Hypothalamus (tissue), 51 donors: ENCODE measurements at regions not wholly inside any gene's neighbourhood (a gene's known extent, or its start where the extent isn't known, plus 50 kb on each side); places are given as distances from the start of the nearest gene placed in this dataset.
A peak's percentile ranks its signal among the peaks of the same experiment; 100 is the strongest.
"Not testable (repeated sequence)": the region's sequence is repeated elsewhere in the genome, so short reads cannot be mapped to it uniquely, and the experiment has no call there.

Experiments
- DNase-seq, 51 donors: peaks; one replicate each; lab custom pipeline; 2025; lab: John Stamatoyannopoulos, UW

DNA sequence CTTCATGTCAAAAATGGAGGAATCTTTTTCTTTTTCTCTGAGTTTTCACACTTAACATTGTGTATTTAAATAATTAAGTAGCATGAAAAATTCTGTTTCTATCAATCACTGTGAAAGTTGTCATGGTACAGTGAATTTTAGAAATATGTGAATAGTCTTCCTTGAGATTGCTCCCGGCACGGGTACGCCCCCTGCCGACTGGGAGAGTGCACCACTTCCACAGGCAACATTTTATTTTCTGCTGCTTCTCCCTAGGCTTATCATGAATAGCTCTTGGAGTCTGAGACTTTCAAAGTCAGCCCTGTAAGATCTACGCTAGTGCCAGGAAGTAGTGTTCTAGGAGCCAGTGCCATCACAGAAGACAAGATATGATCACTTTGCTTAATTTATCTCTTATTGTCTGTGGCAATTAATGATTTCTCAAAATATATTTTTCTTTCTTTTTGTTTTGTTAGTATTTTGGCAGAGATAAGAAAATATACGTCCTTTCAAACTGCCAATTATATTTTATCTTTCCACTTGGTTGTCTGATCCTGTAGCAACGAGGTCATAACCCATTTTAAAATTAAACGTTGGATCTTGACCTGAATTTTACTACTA, 763.8 kb upstream of the AADAT start:
- peak in 19 of 51 donors; percentile 0 to 33 (median 2) for DNase-seq

- DNase-seq: no peak
Measured at GRCh38 chr4:170849969-170850368, 760.2 kb upstream of the AADAT start.

GRCh38 chr4:170827562-170828274, 738.0 kb upstream of the AADAT start:
- no peak for DNase-seq

GRCh38 chr4:170818786-170819185, 729.0 kb upstream of the AADAT start:
- no peak for DNase-seq

- DNase-seq: no peak
Measured at GRCh38 chr4:170805352-170805751, 715.6 kb upstream of the AADAT start.

- DNase-seq: no peak
Measured at GRCh38 chr4:170804930-170805329, 715.2 kb upstream of the AADAT start.

DNA sequence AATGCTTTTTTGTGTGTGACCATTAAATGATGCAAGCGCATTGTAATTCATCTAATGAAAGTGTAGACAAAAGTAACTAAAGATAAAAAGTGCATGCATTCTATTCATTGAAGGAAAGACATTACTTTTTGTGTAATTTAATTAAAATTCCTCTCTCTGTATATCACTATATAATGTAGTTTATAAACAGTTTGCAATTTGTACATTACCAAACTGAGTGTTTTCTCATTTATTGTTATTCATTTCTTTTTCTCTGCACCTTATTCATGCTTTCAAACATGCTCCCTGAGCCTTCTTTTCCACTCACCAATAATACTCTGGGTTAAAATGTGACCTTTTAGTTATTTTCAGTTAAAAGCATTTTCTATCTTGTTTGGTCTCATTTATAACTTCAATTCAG, 713.7 kb upstream of the AADAT start:
- no peak for DNase-seq

DNA sequence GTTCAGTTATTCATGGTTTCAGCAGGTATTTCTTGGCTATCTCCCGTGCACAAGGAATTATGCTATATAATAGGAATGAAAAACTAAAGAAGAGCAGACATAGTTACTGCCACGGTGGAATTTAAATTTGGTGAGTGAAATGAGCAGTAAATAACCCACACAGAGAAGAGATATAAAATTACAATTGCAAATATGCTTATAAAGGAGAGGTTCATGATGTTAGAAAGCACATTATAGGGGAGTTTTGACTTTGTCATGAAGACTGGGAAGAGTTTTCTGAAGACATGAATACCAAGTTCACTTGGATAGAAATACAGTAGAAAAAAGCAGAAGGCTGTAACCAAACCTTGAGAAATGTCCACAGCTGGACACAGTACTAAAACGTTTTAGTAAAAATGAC, 712.0 kb upstream of the AADAT start:
- DNase-seq: no peak

DNA sequence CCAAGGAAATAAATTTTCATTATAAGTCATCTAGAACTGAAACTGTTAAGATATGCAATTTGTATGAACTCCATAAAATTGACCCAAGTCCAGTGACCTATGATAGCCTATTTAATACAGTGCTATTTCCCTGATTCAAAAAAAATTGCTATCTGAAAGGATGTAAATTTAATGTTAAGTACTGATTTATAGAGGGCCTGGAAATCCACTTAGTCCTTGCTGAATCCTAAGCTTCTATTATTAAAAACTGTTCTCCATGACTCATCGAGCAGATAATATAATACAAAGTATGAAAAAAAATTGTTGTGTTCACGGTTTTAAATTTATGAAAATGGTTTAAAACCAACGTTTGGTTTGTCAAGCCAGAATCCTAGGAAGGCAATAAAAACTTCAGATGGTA, 704.8 kb upstream of the AADAT start:
- no peak for DNase-seq

DNA sequence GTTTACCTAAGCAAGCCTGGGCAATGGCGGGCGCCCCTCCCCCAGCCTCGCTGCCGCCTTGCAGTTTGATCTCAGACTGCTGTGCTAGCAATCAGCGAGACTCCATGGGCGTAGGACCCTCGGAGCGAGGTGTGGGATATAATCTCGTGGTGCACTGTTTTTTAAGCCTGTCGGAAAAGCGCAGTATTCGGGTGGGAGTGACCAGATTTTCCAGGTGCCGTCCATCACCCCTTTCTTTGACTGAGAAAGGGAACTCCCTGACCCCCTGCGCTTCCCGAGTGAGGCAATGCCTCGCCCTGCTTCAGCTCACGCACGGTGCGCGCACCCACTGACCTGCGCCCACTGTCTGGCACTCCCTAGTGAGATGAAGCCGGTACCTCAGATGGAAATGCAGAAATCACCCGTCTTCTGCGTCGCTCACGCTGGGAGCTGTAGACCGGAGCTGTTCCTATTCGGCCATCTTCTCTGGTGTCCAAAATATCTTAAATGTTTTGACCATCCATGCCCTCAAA, 698.8 kb upstream of the AADAT start:
- DNase-seq: not testable (repeated sequence)

GRCh38 chr4:170777663-170778062, 687.9 kb upstream of the AADAT start:
- no peak for DNase-seq

- DNase-seq: no peak
Measured at GRCh38 chr4:170776983-170777382, 687.2 kb upstream of the AADAT start.

- DNase-seq: no peak
Measured at GRCh38 chr4:170775851-170776250, 686.1 kb upstream of the AADAT start.

DNA sequence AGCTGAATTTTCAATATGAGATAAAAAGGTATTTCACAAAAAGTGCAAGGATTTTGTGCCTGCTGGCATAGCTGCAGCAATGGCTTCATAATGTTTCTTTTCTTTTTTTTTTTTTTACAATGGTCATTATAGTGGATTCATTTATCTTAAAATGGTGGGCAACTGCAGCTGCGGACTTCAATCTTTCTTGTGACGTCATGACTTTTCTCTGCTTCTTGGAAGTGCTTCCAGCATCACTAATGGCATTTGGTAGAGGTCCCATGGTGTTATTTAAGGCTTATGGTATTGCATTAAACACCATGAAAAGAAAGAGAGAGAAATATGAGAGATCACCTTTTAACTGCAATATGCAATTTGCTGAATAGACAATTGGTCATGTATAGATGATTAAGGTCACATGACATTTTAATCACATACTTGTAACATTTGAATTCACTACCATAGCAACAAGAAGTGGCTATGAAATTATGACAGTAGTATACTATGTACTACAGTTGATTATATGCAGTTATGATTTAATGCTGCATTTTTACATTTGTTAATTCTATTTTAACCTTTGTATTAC, 684.0 kb upstream of the AADAT start:
- DNase-seq: no peak

- DNase-seq: no peak
Measured at GRCh38 chr4:170772429-170772828, 682.7 kb upstream of the AADAT start.

DNA sequence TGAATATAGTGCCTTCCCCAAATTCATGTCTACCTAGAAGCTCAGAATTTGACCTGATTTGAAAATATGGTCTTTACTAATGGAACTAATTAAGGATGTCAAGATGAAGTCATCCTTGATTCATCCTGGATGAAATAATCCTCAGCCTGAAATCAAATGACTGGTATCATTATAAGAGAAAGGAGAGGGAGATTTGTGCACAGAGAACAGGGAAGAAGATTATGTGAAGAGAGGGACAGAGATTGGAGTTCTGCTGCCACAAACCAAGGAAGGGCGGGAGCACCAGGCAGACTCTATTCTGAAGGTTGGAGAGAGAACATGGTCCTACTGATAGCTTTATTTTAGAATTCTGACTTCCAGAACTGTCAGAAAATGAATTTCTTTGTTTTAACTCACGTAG, 680.9 kb upstream of the AADAT start:
- no peak for DNase-seq

- DNase-seq: no peak
Measured at GRCh38 chr4:170769862-170770261, 680.1 kb upstream of the AADAT start.

DNA sequence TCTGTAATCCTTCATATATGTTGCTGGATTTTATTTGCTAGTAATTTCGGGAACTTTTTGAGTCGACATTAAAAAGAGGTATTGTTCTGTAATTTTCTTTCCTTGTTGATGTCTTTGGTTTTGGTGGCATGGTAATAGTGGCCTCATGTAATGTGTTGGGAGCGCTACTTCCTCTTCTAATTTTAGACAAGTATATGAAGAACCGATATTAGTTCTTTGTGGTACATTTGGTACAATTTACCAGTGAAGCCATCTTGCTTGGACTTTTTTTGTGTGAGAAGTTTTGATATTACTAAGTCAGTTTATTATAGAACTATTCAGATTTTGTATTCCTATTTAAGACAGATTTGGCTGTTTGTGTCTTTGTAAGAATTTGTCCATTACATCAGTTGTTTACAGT, 669.2 kb upstream of the AADAT start:
- DNase-seq: no peak

GRCh38 chr4:170750519-170750918, 660.8 kb upstream of the AADAT start:
- no peak for DNase-seq

DNA sequence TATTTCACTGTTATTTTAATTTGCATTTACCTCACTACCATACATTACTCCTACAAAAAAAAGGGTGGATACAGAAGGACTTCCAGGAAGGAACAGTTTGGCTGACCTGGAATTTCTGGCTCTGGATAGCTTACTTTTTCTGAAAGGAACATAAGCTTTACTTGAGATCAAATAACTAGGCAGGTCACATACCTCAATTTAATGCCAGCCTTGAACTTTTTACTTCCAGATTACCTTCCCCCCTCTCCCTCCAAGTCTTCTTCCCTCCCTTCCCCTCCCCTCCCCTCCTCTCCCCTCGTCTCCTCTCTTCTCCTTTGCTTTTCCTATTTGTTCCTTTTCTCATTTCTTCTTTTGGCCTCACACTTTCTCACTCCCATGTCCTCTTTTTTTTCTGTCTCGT, 659.2 kb upstream of the AADAT start:
- DNase-seq: no peak

- DNase-seq: no peak
Measured at GRCh38 chr4:170743633-170744032, 653.9 kb upstream of the AADAT start.

DNA sequence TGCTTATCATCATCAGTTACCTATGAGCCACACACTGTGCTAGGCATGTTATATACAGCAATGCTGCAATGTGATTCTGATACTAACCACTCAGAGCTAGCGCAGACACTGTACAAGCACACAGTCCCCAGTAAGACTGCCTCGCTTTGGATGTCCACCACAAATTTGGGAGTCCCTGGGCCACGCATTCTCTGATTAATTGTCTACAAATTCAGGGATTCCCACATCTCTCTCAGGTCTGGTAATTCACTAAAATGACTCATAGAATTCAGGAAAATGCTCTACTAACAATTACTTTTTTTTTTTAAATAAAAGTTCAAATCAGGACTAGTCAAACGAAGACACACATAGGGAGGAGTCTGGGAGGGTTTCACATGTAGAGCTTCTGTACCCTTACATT, 652.1 kb upstream of the AADAT start:
- DNase-seq: no peak
